ENCODE measurements at regions not wholly inside any gene's neighbourhood (a gene's known extent, or its start where the extent isn't known, plus 50 kb on each side); places are given as distances from the start of the nearest gene placed in this dataset.

DNA sequence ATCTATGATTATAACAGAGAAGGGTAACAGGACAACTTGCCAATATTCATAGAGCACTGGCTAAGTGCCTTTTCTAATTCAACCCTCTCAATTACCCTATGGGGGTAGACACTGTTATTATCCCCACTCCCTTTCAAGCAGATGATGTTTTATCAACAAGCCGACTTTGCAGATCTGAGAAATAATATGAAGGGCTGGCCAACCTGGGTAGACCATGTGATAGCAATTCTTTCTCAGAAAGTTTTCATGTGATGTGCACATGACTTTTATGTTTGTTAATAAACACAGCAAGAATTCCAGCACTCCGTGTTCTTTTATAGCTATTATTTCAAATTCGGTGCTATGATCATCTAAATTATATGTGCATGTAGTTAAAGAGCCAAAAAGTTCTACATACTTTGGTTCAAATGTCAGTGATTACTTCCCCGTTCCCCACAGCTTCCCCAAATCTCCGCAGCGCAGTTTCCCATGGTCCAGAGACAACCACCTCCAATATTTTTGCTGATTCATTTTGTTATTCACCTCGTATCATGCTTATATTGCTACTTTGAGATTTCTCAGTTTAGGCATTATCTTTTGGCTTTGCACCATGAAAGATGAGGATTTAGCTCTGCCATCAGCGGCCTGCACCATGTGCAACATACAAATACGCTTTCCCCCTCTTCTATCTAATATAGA, 96.7 kb upstream of the GADD45A start:
- DNase-seq, result no peak
- Histone ChIP-seq H3K4me1 (ENCODE audit: control insufficient read depth, insufficient read depth, low read length) (peaks cover 14% of the 10 kb centered on the region), H3K9me3 (ENCODE audit: control insufficient read depth, low read length) (no peaks in the 10 kb centered on the region), H3K27me3 (ENCODE audit: control insufficient read depth, insufficient read depth) (no peaks in the 10 kb centered on the region), H3K4me3 (ENCODE audit: low read length) (no peak overlapping the region), H3K27ac (ENCODE audit: low read length) (no peak overlapping the region)
- peak in 1 of 2 donors; percentile 10 for ATAC-seq
- intact Hi-C loops (cut with DNase I), result no loop called here
- 57% methylated on average over 9 of the region's 9 CpGs for WGBS

- 84% methylated on average over 8 of the region's 8 CpGs for WGBS
Observed at GRCh38 chr1:67589519-67590233, 95.3 kb upstream of the GADD45A start.

DNA sequence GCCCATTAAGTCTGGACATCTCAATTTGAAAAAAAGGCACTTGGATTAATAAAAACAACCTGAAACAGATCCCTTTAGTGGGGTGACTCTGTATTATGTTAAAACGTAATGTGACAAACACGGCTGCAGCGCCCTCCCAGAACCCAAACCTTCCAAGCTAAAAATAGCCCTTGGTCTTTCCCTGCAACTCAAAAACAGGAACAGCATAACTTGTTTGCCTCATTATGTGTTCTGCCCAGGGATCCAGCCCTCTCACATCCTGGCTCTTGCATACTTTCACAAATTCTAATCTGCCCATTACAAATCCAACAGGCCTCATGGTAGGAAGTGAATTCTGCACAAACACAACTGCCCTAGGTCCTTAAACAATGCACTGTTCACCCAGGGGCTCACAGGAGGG, 94.7 kb upstream of the GADD45A start:
- 5% methylated on average over 3 of the region's 3 CpGs for WGBS
- Histone ChIP-seq H3K27ac (ENCODE audit: low read length) (no peak overlapping the region), H3K9me3 (ENCODE audit: control insufficient read depth, low read length) (no peaks in the 10 kb centered on the region), H3K27me3 (ENCODE audit: control insufficient read depth, insufficient read depth) (no peaks in the 10 kb centered on the region), H3K4me3 (ENCODE audit: low read length) (no peak overlapping the region), H3K4me1 (ENCODE audit: control insufficient read depth, insufficient read depth, low read length) (peaks cover 11% of the 10 kb centered on the region)
- ATAC-seq (peak; percentile 61 to 74), DNase-seq (peak in 1 of 3 donors; percentile 63)
- intact Hi-C loops (cut with DNase I), result no loop called here

More at GRCh38 chr1:67589519-67590233, 95.3 kb upstream of the GADD45A start:
- no peak overlapping the region for H3K4me3 ChIP-seq (ENCODE audit: low read length)
- no peaks in the 10 kb centered on the region for H3K27me3 ChIP-seq (ENCODE audit: control insufficient read depth, insufficient read depth)
- ATAC-seq (peak in 1 of 2 donors; percentile 62), DNase-seq (no peak)
- no peaks in the 10 kb centered on the region for H3K9me3 ChIP-seq (ENCODE audit: control insufficient read depth, low read length)
- intact Hi-C loops (cut with DNase I), result no loop called here
- H3K4me1 ChIP-seq (ENCODE audit: control insufficient read depth, insufficient read depth, low read length), result peaks cover 11% of the 10 kb centered on the region
- H3K27ac ChIP-seq (ENCODE audit: low read length), result no peak overlapping the region

DNA sequence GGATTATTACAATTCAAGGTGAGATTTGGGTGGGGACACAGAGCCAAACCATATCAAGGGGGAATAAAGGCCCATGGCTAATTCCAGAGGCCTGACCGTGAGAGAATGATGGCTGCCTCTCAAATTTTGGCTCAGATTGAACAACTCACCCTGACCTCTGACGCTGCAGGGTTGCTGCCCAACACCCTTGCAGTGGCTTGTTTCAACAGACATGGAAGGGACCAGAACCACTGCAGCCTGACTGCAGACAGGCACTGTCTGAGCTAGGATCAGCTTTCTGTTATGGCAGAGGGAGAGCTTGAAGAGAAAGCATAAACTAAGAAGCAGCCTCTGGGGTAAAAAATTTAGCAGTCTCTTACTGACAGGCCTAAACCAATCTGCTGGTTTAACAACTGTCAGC, 90.2 kb upstream of the GADD45A start:
- ATAC-seq (no peak), DNase-seq (no peak)
- WGBS, result 92% methylated on average over 2 of the region's 2 CpGs
- H3K4me1 ChIP-seq (ENCODE audit: control insufficient read depth, insufficient read depth, low read length), result peaks cover 6% of the 10 kb centered on the region
- no peaks in the 10 kb centered on the region for H3K27me3 ChIP-seq (ENCODE audit: control insufficient read depth, insufficient read depth)
- H3K4me3 ChIP-seq (ENCODE audit: low read length), result no peak overlapping the region
- no peaks in the 10 kb centered on the region for H3K9me3 ChIP-seq (ENCODE audit: control insufficient read depth, low read length)
- intact Hi-C loops (cut with DNase I), result no loop called here
- H3K27ac ChIP-seq (ENCODE audit: low read length), result no peak overlapping the region

GRCh38 chr1:67596674-67597073, 88.3 kb upstream of the GADD45A start:
- 79% methylated on average over 3 of the region's 3 CpGs for WGBS
- H3K27me3 ChIP-seq (ENCODE audit: control insufficient read depth, insufficient read depth), result no peaks in the 10 kb centered on the region
- intact Hi-C loops (cut with DNase I), result no loop called here

DNA sequence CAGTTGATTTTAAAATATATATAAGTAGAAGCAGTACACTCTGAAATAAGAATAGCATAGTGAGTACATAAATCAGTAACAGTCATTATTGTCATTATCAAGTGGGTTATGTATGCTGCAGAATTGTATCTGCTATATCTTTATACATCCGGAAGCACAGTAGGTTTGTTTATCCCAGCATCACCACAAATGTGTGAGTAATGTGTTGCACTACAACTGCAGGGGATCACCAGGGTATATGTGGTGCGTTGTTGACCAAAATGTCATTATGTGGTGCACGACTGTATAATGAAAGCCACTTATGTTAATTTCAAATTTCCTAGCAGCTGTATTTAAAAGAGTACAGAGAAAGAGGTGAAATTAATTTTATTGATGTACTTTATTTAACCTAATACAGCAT, 87.7 kb upstream of the GADD45A start:
- no peak overlapping the region for H3K4me3 ChIP-seq (ENCODE audit: low read length)
- WGBS, result 85% methylated on average over 3 of the region's 3 CpGs
- no peak for DNase-seq
- no peak for ATAC-seq
- intact Hi-C loops (cut with DNase I), result no loop called here
- H3K27me3 ChIP-seq (ENCODE audit: control insufficient read depth, insufficient read depth), result no peaks in the 10 kb centered on the region
- no peak overlapping the region for H3K27ac ChIP-seq (ENCODE audit: low read length)
- no peaks in the 10 kb centered on the region for H3K9me3 ChIP-seq (ENCODE audit: control insufficient read depth, low read length)
- no peaks in the 10 kb centered on the region for H3K4me1 ChIP-seq (ENCODE audit: control insufficient read depth, insufficient read depth, low read length)

More at GRCh38 chr1:67596674-67597073, 88.3 kb upstream of the GADD45A start:
- no peaks in the 10 kb centered on the region for H3K4me1 ChIP-seq (ENCODE audit: control insufficient read depth, insufficient read depth, low read length)
- ATAC-seq (no peak), DNase-seq (no peak)
- H3K9me3 ChIP-seq (ENCODE audit: control insufficient read depth, low read length), result no peaks in the 10 kb centered on the region
- no peak overlapping the region for H3K4me3 ChIP-seq (ENCODE audit: low read length)
- H3K27ac ChIP-seq (ENCODE audit: low read length), result no peak overlapping the region

- no peak for DNase-seq
Observed at GRCh38 chr1:67599085-67599484, 85.9 kb upstream of the GADD45A start.

DNA sequence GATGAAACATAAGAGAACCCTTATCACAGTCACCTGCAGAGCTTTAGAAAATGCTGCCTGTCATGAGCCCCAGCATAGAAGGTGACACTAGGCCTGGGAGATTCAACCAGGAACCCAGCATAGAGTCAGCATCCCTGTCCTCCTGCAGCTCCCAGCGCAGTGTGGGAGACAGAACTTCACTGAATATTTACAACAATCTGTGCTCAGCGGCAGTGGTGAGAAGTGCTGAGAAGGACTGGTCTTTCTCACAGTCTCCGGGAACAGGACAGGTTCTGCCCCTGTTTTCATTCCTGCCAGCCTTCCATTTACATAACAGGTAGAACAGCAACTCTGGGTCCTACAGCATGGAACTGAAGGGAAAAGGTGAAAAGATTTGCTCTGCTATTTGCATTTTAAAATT, 83.5 kb upstream of the GADD45A start:
- intact Hi-C loops (cut with DNase I), result no loop called here
- no peak for DNase-seq
- Histone ChIP-seq H3K4me1 (ENCODE audit: control insufficient read depth, insufficient read depth, low read length) (no peaks in the 10 kb centered on the region), H3K27ac (ENCODE audit: low read length) (no peak overlapping the region), H3K9me3 (ENCODE audit: control insufficient read depth, low read length) (no peaks in the 10 kb centered on the region), H3K4me3 (ENCODE audit: low read length) (no peak overlapping the region), H3K27me3 (ENCODE audit: control insufficient read depth, insufficient read depth) (no peaks in the 10 kb centered on the region)
- WGBS, result 78% methylated on average over 3 of the region's 3 CpGs
- no peak for ATAC-seq

More at GRCh38 chr1:67599085-67599484, 85.9 kb upstream of the GADD45A start:
- no peaks in the 10 kb centered on the region for H3K9me3 ChIP-seq (ENCODE audit: control insufficient read depth, low read length)
- no peaks in the 10 kb centered on the region for H3K27me3 ChIP-seq (ENCODE audit: control insufficient read depth, insufficient read depth)
- H3K27ac ChIP-seq (ENCODE audit: low read length), result no peak overlapping the region
- peak; percentile 46 to 76 for ATAC-seq
- intact Hi-C loops (cut with DNase I), result no loop called here
- no peak overlapping the region for H3K4me3 ChIP-seq (ENCODE audit: low read length)
- WGBS, result 62% methylated on average over 1 of the region's 1 CpG
- H3K4me1 ChIP-seq (ENCODE audit: control insufficient read depth, insufficient read depth, low read length), result no peaks in the 10 kb centered on the region

GRCh38 chr1:67601955-67602354, 83.0 kb upstream of the GADD45A start:
- Histone ChIP-seq H3K9me3 (ENCODE audit: control insufficient read depth, low read length) (no peaks in the 10 kb centered on the region), H3K27ac (ENCODE audit: low read length) (no peak overlapping the region), H3K27me3 (ENCODE audit: control insufficient read depth, insufficient read depth) (no peaks in the 10 kb centered on the region), H3K4me3 (ENCODE audit: low read length) (no peak overlapping the region), H3K4me1 (ENCODE audit: control insufficient read depth, insufficient read depth, low read length) (no peaks in the 10 kb centered on the region)
- intact Hi-C loops (cut with DNase I), result no loop called here
- DNase-seq (no peak), ATAC-seq (no peak)
- 84% methylated on average over 2 of the region's 2 CpGs for WGBS

DNA sequence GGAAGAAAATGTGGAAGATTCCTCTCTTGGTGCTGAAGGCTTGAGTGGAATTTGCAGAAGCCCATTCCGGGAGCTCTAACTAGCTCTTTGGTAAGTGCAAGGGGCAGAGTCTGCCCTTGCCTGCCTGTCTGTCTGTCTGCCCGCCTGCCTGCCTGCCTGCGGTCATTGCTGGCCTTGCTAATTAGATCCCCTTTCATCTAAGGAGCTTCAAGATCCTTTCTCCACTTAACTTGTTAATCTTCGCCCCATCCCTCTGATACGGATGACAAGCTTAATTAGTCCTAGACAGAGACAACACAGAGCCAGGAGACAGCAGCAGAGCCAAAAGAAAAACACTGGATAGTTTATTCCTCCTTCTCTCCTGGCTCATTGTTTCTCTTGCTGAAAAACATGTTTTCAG, 80.2 kb upstream of the GADD45A start:
- no peaks in the 10 kb centered on the region for H3K9me3 ChIP-seq (ENCODE audit: control insufficient read depth, low read length)
- intact Hi-C loops (cut with DNase I), result no loop called here
- H3K4me1 ChIP-seq (ENCODE audit: control insufficient read depth, insufficient read depth, low read length), result no peaks in the 10 kb centered on the region
- 75% methylated on average over 5 of the region's 5 CpGs for WGBS
- no peak for DNase-seq
- no peaks in the 10 kb centered on the region for H3K27me3 ChIP-seq (ENCODE audit: control insufficient read depth, insufficient read depth)
- no peak overlapping the region for H3K27ac ChIP-seq (ENCODE audit: low read length)
- ATAC-seq, result no peak
- no peak overlapping the region for H3K4me3 ChIP-seq (ENCODE audit: low read length)

DNA sequence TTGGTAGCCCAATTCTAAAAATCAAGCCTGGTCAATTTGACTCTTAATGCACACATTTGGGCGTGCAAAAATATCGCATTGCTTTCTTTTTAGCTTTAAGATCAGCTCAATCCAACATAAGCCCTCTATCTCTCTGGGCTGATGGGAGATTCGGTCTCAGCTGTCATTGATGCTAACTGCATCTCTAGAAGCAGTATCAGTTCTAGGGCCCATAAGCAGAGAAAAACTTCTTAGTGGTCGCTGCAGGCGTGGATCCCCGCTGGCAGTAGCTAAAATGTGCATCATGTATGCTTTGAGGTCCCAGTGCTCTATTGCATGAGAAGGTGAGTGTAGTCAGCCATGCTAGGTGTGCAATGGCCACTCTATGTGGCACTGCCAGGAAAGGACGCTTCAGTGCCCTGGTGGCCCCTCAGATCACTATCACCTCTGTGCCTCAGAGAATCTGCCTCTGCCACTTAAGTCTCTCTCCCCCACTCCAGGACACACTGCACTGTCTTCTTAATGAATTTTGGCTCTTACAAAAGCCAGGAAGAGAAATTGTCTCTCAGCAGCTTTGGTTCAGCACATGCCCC, 79.7 kb upstream of the GADD45A start:
- H3K27ac ChIP-seq (ENCODE audit: low read length), result no peak overlapping the region
- H3K4me1 ChIP-seq (ENCODE audit: control insufficient read depth, insufficient read depth, low read length), result no peaks in the 10 kb centered on the region
- no peaks in the 10 kb centered on the region for H3K27me3 ChIP-seq (ENCODE audit: control insufficient read depth, insufficient read depth)
- WGBS, result 85% methylated on average over 7 of the region's 7 CpGs
- no peak overlapping the region for H3K4me3 ChIP-seq (ENCODE audit: low read length)
- DNase-seq (no peak), ATAC-seq (no peak)
- intact Hi-C loops (cut with DNase I), result no loop called here
- H3K9me3 ChIP-seq (ENCODE audit: control insufficient read depth, low read length), result no peaks in the 10 kb centered on the region

All from right cardiac atrium (tissue), 5 donors.